ENCODE measurements at regions not wholly inside any gene's neighbourhood (a gene's known extent, or its start where the extent isn't known, plus 50 kb on each side); places are given as distances from the start of the nearest gene placed in this dataset.

- no peak for TF ChIP-seq FOXK2 (IDR thresholded peaks at IDR 0.05)
- TF ChIP-seq CTBP1 (IDR thresholded peaks at IDR 0.05; ENCODE audit: borderline replicate concordance) = no peak
- TF ChIP-seq, protein P1, sequence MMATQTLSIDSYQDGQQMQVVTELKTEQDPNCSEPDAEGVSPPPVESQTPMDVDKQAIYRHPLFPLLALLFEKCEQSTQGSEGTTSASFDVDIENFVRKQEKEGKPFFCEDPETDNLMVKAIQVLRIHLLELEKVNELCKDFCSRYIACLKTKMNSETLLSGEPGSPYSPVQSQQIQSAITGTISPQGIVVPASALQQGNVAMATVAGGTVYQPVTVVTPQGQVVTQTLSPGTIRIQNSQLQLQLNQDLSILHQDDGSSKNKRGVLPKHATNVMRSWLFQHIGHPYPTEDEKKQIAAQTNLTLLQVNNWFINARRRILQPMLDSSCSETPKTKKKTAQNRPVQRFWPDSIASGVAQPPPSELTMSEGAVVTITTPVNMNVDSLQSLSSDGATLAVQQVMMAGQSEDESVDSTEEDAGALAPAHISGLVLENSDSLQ (IDR thresholded peaks at IDR 0.05) = no peak
- TF ChIP-seq TARDBP (IDR thresholded peaks at IDR 0.05) = no peak
- no peak for TF ChIP-seq HDGF (IDR thresholded peaks at IDR 0.05; ENCODE audit: borderline replicate concordance)
- no peak for TF ChIP-seq SP1 (IDR thresholded peaks at IDR 0.05)
- TF ChIP-seq ZNF384 (IDR thresholded peaks at IDR 0.05) = no peak
Observed at GRCh38 chr16:73383988-73384365, 336.0 kb upstream of the ZFHX3 start.

Data from HEK293T (cell line).